ENCODE measurements at regions not wholly inside any gene's neighbourhood (a gene's known extent, or its start where the extent isn't known, plus 50 kb on each side); places are given as distances from the start of the nearest gene placed in this dataset.
"Not testable (repeated sequence)": the region's sequence is repeated elsewhere in the genome, so short reads cannot be mapped to it uniquely, and the experiment has no call there.

DNA sequence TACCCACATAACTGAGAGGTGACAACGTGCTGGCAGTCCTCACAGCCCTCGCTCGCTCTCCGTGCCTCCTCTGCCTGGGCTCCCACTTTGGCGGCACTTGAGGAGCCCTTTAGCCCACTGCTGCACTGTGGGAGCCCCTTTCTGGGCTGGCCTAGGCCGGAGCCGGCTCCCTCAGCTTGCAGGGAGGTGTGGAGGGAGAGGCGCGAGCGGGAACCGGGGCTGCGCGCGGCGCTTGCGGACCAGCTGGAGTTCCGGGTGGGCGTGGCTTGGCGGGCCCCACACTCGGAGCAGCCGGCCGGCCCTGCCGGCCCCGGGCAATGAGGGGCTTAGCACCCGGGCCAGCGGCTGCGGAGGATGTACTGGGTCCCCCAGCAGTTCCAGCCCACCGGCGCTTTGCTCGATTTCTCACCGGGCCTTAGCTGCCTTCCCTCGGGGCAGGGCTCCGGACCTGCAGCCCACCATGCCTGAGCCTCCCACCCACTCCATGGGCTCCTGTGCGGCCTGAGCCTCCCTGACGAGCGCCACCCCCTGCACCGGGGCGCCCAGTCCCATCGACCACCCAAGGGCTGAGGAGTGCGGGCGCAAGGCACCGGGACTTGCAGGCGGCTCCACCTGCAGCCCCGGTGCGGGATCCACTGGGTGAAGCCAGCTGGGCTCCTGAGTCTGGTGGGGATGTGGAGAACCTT lies 630.1 kb upstream of the NXPH2 start:
- DNase-seq (ENCODE audit: low read depth), result not testable (repeated sequence)

DNA sequence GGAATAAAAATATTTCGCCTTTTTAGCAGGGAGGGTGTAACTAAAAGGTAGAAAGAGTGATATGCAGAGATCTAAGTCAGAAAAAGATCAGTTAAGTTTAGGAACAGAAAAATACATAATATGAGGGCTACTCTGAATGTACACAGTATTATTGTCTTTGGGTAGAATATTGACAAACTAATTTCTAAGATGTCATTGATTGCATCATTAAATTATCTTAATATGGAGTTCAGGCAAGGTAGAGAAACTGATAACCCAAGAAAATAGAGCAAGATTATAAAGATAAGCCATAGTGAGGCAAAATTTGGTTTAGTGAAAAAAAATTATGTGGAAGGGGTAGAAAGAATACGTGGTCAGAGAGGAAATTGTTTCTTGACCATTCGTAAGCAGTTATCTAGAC lies 629.0 kb upstream of the NXPH2 start:
- no peak for DNase-seq (ENCODE audit: low read depth)

DNA sequence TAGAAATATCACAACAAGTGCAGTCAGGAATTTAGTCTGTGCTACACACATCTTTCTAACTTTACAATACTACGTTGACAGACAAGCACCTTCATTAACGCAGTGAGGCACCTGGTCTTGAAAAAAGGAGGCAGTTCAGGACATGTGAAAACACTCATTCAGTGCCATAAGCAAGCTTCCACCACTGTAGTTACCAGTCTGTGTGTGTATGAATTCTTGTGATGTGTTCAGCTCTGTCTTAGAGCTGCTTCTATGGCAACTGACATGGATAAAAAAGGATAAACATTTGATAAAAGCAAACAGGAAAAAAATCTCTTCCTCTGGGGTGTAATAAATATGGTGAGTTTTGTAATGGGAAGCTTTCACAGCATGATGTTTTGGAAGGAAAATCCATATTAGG lies 623.8 kb upstream of the NXPH2 start:
- DNase-seq (ENCODE audit: low read depth), result no peak

DNA sequence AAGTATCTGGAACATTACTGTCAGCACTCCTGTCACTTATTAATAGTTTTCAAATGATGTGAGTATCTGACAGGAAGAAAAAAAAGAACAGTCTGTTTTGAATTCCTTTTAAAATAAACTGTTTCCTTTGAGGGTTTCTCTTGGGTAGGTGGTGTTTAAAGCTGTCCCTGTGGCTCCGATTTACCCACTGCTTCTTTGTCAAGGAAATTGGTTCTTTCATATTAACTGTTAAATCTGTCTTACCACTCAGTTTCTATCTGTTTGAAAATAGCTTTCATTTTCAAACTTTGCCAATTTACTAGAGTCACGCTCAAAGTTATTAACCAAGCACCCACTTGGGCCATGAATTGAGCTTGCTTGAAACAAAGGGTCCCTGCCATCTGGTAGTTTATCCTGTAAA lies 614.6 kb upstream of the NXPH2 start:
- DNase-seq (ENCODE audit: low read depth), result no peak

DNA sequence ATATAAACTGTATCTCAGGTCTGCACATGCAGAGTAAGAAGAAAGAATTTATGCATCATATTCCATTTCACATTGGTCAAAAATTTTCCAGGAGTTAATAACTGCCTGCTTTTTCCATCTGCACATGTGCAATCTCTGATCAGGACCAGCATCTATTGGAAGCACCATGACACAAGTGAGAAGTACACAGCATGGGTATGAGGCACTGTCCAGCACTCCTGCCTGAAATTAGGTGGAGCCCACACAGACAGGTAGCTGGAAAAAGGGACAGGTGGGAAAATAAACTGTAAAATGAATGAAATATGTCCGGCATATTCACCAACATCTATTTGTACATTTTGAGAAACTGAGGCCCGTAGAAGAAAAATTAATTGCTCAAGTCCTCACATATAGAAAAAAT lies 609.2 kb upstream of the NXPH2 start:
- no peak for DNase-seq (ENCODE audit: low read depth)

DNA sequence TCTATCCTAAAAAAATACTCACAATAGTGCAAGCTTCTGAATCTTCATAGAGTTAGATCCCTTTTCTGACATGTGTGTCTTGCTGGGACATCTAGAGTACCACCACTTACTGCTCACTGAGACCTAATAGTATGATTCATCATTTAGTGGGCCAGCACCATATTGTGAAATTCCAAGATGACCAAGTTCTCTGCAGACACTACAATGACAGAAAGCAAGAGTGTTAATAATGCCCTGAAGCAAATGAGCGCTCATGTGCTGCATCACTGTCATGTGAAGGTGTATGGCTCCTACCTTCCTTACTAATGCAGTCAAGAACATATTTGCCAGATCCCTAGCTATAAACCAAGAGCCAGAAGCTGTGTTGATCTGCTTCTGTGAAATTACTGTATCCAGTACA lies 606.2 kb upstream of the NXPH2 start:
- DNase-seq (ENCODE audit: low read depth), result no peak

DNA sequence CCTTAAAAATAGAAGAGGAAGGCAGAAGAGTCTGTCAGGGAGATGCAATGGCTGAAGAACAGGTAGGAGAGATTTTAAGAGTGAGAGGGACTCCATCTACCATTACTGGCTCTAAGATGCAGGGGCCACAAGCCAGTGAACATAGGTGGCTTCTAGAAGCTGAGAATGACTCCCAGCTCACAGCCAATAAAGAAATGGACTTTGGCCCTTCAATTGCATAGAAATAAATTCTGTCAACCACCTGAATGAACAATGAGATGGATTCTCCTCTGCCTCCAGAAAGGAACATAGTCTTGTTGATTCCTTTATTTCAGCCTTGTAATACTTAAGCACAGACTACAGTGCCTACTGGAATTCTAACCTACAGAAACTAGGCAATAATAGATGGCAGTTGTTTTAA lies 603.3 kb upstream of the NXPH2 start:
- no peak for DNase-seq (ENCODE audit: low read depth)

DNA sequence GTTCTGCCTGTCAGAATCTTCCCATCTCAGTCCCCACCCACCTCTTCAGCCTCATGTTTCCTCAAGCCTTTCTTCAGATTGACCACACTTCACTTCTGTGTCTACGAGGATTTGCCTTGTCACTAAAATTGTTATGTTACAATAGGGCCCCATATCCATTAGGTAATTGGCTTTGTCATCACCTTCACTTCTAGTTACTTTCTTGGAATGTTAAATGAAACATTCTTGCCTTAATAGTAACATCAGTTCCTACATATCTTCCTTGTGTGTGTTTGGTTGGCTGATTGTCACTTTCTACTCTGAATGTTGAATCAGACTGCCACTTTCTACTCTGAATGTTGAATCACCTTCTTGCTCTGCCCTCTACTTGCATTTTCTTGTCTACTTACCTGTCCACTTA lies 599.9 kb upstream of the NXPH2 start:
- no peak for DNase-seq (ENCODE audit: low read depth)

DNA sequence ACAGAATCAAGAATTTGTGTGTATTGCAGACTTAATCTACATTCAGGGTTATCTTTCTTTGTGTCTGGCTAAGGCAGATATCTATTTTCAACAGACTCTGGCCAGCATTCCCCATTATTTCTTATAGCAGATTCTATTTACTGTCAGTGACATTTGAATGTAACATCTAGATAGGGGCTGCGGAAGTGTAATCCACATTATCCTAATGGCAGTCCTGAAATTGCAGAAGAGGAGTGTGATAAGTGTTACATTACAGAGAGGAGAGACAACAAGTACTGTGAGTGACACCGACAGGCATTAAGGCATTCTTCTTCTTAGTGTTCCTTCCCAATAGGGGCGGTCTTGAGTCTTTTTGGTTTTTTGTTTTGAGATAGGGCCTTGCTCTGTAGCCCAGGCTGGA lies 598.2 kb upstream of the NXPH2 start:
- DNase-seq (ENCODE audit: low read depth), result no peak

DNA sequence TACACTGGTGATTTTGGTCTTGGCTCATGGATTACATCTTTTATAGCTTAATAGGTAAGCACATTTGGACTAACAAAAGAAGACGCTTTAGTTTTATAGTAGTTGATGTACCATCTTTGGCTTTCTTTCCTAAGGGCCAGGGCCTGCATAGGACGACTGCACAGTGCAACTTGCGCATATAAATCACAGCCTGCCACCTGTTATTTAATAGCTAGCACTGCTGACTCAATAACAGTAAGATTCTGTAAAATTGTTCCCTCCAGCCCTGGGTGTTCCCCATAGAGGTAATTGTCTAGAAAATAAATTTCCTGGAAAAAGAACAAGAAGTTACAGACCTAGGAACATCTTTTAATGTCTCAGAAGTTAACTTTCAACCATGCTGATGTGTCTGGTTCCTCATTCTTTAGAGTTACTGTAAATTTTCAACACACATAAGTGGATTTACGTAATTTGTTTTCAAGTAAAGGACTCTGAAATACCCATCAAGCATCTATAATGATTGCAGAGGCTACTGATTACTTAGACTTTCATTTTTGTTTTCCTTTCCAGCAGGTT lies 594.2 kb upstream of the NXPH2 start:
- DNase-seq (ENCODE audit: low read depth), result no peak

DNA sequence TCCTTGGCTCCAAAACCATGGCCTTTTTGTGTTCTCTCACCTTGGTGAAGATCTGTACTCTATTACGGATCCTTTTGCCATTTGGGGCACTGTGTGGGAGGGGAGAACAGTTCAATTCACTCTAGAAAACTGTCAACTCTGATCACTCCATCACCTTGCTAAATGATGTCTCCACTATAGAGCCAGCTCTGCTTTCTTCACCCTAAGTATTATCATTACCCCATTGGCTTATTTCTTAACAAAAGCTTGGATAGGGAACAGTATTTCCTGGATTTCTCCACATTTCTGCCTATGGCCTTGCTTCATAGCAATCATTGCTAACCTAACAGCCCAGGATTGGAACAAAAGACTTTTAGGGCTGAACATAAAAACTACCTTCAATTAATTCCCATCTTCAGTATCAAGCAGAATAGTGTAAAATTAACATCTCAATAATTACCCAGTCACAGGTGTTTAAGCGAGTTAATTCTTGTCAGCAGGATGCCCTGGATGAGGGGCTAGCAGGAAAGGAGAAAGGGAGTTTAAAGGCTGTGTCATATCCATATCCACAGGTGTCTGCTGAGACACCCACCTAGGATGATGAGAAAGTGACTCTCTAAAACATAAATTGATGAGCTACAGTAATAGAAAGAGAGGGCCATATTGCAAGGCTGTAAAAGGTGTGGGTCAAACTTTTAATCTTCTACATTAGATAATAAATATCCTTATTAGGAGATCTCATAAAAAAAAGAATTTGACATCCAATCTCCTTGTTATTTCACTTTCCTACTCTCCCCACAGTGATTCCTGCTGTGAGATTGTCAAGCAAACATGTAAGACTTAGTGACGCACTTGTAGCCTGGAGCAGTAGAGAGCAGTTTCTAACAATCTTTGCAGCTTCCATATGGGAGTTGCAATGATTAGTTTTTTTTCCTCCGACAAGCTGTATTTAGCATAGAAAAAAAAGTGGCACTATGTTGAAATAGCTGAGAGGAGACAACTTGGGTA lies 589.5 kb upstream of the NXPH2 start:
- no peak for DNase-seq (ENCODE audit: low read depth)

DNA sequence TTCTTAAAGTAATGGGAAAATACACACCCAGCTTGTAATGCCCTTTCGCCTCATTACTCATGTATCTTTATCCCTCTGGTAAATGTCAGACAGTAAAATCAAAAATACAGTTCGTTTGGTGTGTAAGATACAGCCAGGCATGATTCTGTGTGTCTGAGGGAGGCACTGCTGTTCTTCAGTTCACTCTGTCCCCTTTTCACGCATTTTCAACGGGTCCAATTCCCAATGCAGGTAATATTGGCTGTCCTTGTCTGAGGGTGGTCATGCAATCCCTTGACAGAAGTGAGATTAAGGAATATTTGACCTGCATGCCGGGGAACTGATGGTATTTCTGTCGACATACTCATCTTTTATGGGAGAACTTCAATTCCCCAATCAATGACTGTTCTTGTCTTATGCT lies 587.2 kb upstream of the NXPH2 start:
- DNase-seq (ENCODE audit: low read depth), result no peak

DNA sequence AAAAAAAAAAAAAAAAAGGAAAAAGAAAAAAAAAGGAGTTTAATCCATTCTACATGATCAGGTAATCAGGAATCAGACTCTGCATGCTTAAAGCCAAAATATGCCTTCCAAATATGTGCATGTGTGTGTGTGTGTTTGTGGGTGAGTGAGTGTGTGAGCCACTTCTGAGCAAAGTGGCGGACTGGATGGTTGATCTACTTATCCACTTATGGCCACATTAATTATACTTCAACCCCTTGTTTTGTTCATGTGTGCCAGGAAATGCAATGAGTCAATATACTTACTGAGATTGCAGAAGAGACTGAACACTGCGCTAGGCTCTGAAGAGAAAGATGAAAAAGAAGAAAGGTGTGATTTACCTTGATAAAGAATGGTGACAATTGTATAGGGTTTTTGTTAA lies 586.5 kb upstream of the NXPH2 start:
- DNase-seq (ENCODE audit: low read depth), result no peak

DNA sequence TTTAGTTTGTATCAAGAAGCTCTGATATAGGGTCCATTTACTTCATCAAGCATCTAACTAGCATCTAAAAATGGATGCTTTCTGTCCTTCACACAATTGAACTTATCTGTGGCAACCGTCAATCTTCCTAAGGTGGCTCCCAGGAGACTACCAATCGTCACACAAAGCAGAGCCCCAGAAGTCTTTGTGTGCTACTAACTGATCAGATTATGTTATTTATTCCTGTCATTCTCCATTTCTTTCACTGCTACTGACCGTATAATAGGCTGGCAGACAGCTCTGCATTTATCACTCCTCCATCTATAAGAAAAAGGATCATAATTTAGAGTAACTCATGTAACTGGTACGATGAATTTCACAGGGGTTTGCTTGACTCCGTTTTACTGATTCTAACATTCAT lies 585.0 kb upstream of the NXPH2 start:
- DNase-seq (ENCODE audit: low read depth), result no peak

DNA sequence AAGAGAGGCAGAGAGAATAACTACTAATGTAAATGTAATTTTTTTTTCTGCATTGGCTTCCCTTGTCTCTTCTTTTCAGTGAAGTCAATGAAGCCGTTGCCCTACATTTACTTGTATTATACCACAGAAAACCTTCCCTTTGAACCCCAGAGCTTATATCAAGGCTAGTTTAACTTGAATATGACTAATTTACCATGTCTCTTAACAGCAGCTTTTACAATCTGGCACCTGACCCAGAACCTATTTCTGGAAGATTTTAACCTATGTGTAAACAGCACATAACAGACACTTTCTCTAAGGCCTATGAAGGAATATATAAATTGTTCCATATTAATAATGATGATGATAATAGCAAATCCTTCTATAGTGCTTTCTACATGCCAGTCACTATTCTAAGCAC lies 580.5 kb upstream of the NXPH2 start:
- no peak for DNase-seq (ENCODE audit: low read depth)

DNA sequence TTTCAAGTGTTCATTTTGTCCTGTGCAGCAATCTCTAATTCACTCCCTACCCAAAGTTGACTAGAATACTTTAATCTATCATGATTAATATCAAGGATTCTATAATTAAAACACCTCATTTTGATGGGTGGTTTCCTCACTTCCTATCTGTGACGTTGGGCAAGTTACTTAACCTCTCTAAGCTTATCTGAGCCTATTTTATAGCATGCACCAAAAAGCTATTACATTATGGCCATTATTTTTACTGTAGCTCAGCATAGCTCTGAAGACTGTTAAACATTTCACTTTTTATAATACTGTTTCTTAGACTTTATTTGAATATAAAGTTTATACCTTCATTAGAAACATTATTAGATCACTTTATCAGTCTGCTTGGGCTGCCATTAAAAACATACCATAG lies 579.6 kb upstream of the NXPH2 start:
- DNase-seq (ENCODE audit: low read depth), result no peak

DNA sequence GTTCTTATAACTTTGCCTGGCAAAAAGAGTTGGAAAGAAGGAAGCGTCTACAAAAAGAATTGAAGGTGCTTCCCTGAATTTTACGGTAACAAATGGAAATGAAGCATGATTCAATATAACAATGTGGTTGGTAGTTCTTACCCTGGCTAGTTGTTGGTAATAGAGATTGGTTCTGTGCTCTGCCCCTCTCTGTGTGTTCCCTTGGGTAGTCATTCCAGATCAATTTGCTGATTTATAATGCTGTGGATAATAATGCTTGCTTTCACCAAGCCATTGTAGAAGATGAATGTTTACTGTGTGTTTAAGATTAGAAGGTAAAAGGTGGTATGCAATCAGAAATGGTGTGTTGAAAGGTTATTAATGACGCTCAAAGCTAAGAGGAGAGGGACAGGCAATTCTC lies 577.8 kb upstream of the NXPH2 start:
- no peak for DNase-seq (ENCODE audit: low read depth)

DNA sequence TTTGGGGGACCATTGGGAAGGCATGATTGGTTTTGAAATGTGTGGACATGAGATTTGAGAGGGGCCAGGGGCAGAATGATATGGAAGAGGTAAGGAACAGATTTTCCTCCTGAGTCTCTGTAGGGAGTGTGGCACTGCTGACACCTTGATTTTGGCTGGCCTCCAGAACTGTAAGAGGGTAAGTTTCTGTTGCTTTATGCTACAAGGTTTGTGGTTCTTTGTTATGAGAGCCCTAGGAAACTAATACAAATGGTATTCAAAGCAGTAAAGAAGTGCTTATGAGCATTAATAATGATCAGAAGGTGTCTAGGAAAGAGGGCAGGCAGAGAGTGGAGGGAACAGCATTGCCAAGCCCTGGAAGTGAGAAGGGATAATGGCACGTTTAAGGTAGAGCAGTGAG lies 574.3 kb upstream of the NXPH2 start:
- no peak for DNase-seq (ENCODE audit: low read depth)

DNA sequence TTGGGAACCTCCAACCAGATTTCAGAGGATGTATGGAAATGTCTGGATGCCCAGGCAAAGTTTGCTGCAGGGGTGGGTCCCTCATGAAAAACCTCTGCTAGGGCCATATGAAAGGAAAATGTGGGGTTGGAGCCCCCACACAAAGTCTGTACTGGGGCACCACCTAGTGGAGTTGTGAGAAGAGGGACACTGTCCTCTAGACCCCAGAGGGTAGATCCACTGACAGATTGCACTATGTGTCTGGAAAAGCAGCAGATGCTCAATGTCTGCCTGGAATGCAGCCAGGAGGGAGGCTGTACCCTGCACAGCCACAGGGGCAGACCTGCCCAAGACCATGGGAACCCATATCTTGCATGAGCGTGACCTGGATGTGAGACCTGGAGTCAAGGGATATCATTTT lies 573.7 kb upstream of the NXPH2 start:
- DNase-seq (ENCODE audit: low read depth), result no peak

DNA sequence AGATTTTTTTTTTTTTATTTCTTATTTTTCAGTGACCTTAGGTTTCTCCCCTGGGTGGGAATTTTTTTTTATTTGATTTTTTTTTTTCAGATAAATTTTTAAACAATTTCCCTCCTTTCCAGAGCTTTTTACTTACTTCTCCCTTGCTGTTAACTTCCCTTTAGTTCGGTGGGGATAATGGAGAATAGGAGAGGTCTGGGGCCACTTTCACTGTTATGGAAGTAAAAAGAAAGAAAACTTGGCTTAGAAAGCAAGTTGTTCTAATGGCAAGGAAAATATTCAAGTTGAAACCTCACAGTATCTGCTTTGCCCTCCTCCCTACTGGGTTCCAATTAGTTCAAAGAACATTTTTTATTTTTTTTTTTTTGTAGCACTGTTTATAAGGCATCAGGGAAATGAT lies 537.1 kb upstream of the NXPH2 start:
- DNase-seq (ENCODE audit: low read depth), result no peak

DNA sequence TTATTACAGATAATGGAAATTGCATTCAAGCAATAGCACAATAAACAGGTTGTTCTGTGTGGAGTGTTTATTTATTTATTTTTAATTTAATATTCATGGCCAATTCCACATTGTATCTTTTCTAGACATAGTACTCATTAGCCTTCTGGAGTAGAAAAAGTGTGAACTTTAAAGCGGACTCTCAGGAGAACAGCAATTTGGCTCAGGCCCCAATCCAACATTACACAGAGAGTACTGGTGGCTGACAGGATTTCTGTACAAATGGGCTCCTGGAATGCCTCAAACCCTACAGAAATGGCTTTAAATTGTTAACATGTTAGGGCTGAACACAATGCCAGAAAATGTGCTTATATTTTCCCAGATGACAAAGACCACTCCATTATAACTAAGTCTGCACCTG lies 533.9 kb upstream of the NXPH2 start:
- DNase-seq (ENCODE audit: low read depth), result no peak

DNA sequence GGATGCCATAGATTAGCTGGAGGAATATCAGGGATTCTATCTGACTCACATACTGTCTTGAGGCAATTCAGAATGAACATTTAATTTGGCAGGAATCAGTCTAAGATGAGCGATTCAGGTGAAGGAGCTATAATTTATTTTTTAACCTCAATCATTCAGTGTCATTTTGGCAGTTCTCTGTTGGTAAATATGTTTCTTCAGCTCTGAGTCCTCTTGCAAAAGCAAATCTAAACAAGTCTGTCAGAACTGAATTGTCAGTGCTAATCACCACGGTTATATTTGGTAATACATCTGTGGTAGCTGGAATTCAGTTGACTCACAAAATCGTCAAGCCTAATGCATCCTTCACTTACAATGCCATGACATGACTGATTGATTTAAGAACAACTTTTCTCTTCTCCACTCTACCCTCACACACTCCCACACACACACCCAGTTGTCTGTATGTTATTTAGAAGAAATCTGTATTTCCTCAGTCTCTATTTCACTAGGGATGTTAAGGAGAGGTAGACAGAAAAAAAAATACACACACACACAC lies 516.6 kb upstream of the NXPH2 start:
- peak; percentile 23 for DNase-seq (ENCODE audit: low read depth)

DNA sequence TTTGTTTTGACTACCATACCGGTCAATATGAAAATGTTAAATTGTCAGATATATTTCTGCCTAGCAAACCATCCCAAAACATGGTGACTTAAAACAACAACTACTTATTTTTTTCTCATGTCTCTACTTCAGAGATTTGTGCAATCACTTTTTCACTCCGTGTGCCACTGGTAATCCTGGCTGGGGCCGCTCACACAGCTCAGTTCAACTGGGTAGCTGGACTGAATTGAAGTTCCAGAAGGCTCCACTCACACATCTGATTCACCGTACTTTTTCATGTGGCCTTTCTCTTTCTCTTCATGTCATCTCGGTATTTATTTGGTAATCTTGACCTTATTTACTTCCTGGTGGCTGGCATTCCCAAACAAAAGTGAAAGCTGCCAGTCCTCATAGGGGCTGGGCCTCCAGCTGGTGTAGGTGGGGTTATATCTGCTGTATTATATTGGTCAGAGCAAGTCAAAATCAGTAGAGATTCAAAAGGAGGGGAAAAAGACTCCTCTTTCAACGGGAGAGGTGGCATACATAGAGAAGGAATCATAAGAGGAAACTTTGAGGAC lies 513.9 kb upstream of the NXPH2 start:
- no peak for DNase-seq (ENCODE audit: low read depth)
